Fibroblast of lung (primary cell): ENCODE measurements at regions not wholly inside any gene's neighbourhood (a gene's known extent, or its start where the extent isn't known, plus 50 kb on each side); places are given as distances from the start of the nearest gene placed in this dataset.

Experiments used
- EZH2 ChIP-seq: IDR thresholded peaks from 2 replicates; pipeline ENCODE4 v1.5.1; 2012; ENCODE audit warnings: low read length, control low read depth, mild to moderate bottlenecking; ENCODE audit errors: missing control alignments
- TF ChIP-seq, protein P1 (sequence below), 2 donors: IDR thresholded peaks in 1 of 2; conservative IDR thresholded peaks in 1 of 2; 1 replicate in 1 of 2; 2 replicates in 1 of 2; pipeline ENCODE4 v1.5.1; 2011 to 2012; ENCODE audit warnings: low read length in 2 of 2, control low read depth in 1 of 2, inconsistent platforms in 1 of 2, low read depth in 1 of 2, mild to moderate bottlenecking in 1 of 2

DNA sequence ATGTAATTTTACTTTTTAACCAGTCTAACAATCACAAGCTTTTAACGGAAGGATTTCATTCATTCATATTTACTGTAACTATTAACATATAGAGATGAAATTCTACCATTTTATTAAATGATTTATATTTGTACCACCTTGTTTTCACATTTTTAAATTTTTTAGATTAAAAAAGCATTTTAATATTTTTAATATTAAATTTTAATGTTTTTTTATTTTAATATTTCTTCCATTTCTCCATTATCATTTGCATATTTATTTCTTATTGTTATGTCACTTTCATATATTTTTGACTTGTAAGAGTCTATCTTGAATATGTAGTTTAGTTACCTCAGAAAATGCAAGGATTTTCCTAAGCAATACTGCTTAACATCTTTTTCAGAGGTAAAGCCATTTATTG, 1034.0 kb upstream of the PTPRD start:
- TF ChIP-seq, protein P1, sequence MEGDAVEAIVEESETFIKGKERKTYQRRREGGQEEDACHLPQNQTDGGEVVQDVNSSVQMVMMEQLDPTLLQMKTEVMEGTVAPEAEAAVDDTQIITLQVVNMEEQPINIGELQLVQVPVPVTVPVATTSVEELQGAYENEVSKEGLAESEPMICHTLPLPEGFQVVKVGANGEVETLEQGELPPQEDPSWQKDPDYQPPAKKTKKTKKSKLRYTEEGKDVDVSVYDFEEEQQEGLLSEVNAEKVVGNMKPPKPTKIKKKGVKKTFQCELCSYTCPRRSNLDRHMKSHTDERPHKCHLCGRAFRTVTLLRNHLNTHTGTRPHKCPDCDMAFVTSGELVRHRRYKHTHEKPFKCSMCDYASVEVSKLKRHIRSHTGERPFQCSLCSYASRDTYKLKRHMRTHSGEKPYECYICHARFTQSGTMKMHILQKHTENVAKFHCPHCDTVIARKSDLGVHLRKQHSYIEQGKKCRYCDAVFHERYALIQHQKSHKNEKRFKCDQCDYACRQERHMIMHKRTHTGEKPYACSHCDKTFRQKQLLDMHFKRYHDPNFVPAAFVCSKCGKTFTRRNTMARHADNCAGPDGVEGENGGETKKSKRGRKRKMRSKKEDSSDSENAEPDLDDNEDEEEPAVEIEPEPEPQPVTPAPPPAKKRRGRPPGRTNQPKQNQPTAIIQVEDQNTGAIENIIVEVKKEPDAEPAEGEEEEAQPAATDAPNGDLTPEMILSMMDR (conservative IDR thresholded peaks at IDR 0.05 in 1 of 2, IDR thresholded peaks at IDR 0.05 in 1 of 2; ENCODE audit: low read depth in 1 of 2, low read length in 2 of 2), result no peak
- no peak for TF ChIP-seq EZH2
